ENCODE measurements at regions not wholly inside any gene's neighbourhood (a gene's known extent, or its start where the extent isn't known, plus 50 kb on each side); places are given as distances from the start of the nearest gene placed in this dataset.

GRCh38 chr12:71295953-71296352, 138.2 kb upstream of the TSPAN8 start:
- peaks cover 0 to 10% (median 3%) of the 10 kb centered on the region in 4 donors for H3K9me3 ChIP-seq
- DNase-seq = no peak
- no peak overlapping the region for H3K4me3 ChIP-seq
- 90 to 95% (median 94%) methylated on average over 1 of the region's 1 CpG for WGBS, 5 donors
- no peaks in the 10 kb centered on the region for H3K27me3 ChIP-seq
- no peaks in the 10 kb centered on the region for H3K36me3 ChIP-seq
- no peaks in the 10 kb centered on the region for H3K4me1 ChIP-seq
- H3K27ac ChIP-seq = no peak overlapping the region
- intact Hi-C loops (cut with DNase I; ENCODE audit: low total_unique reads) = no loop called here
- TF ChIP-seq POLR2A (IDR thresholded peaks at IDR 0.05) = no peak
- no peak for TF ChIP-seq CTCF (IDR thresholded peaks at IDR 0.05)
- no peak for TF ChIP-seq EP300 (IDR thresholded peaks at IDR 0.05)
- TF ChIP-seq POLR2AphosphoS5 (IDR thresholded peaks at IDR 0.05) = no peak

- Histone ChIP-seq H3K4me3 (no peak overlapping the region), H3K36me3 (no peaks in the 10 kb centered on the region), H3K27me3 (no peaks in the 10 kb centered on the region), H3K27ac (no peak overlapping the region), H3K9me3 (peaks cover 0 to 10% (median 3%) of the 10 kb centered on the region in 4 donors), H3K4me1 (no peaks in the 10 kb centered on the region)
- intact Hi-C loops (cut with DNase I; ENCODE audit: low total_unique reads) = no loop called here
- DNase-seq = no peak
- WGBS, 5 donors = 85 to 98% (median 96%) methylated on average over 2 of the region's 2 CpGs
- no peak for TF ChIP-seq CTCF (IDR thresholded peaks at IDR 0.05)
- no peak for TF ChIP-seq EP300 (IDR thresholded peaks at IDR 0.05)
- no peak for TF ChIP-seq POLR2AphosphoS5 (IDR thresholded peaks at IDR 0.05)
- no peak for TF ChIP-seq POLR2A (IDR thresholded peaks at IDR 0.05)
Observed at GRCh38 chr12:71291746-71292145, 133.9 kb upstream of the TSPAN8 start.

GRCh38 chr12:71283883-71284282, 126.1 kb upstream of the TSPAN8 start:
- no peaks in the 10 kb centered on the region for H3K4me1 ChIP-seq
- no peak overlapping the region for H3K27ac ChIP-seq
- intact Hi-C loops (cut with DNase I; ENCODE audit: low total_unique reads) = no loop called here
- DNase-seq = no peak
- H3K27me3 ChIP-seq = no peaks in the 10 kb centered on the region
- TF ChIP-seq CTCF (IDR thresholded peaks at IDR 0.05) (no peak), EP300 (IDR thresholded peaks at IDR 0.05) (no peak), POLR2AphosphoS5 (IDR thresholded peaks at IDR 0.05) (no peak), POLR2A (IDR thresholded peaks at IDR 0.05) (no peak)
- H3K4me3 ChIP-seq = no peak overlapping the region
- H3K36me3 ChIP-seq = no peaks in the 10 kb centered on the region
- 98 to 100% (median 98%) methylated on average over 1 of the region's 1 CpG for WGBS, 5 donors
- H3K9me3 ChIP-seq = no peaks in the 10 kb centered on the region

GRCh38 chr12:71282925-71283324, 125.1 kb upstream of the TSPAN8 start:
- Histone ChIP-seq H3K4me3 (no peak overlapping the region), H3K4me1 (no peaks in the 10 kb centered on the region), H3K36me3 (no peaks in the 10 kb centered on the region), H3K27ac (no peak overlapping the region), H3K27me3 (no peaks in the 10 kb centered on the region), H3K9me3 (no peaks in the 10 kb centered on the region)
- no peak for TF ChIP-seq POLR2AphosphoS5 (IDR thresholded peaks at IDR 0.05)
- no peak for TF ChIP-seq POLR2A (IDR thresholded peaks at IDR 0.05)
- no peak for TF ChIP-seq CTCF (IDR thresholded peaks at IDR 0.05)
- no peak for TF ChIP-seq EP300 (IDR thresholded peaks at IDR 0.05)
- WGBS, 5 donors = 70 to 84% (median 78%) methylated on average over 5 of the region's 5 CpGs
- no peak for DNase-seq
- intact Hi-C loops (cut with DNase I; ENCODE audit: low total_unique reads) = no loop called here
